ENCODE measurements at regions not wholly inside any gene's neighbourhood (a gene's known extent, or its start where the extent isn't known, plus 50 kb on each side); places are given as distances from the start of the nearest gene placed in this dataset.

DNA sequence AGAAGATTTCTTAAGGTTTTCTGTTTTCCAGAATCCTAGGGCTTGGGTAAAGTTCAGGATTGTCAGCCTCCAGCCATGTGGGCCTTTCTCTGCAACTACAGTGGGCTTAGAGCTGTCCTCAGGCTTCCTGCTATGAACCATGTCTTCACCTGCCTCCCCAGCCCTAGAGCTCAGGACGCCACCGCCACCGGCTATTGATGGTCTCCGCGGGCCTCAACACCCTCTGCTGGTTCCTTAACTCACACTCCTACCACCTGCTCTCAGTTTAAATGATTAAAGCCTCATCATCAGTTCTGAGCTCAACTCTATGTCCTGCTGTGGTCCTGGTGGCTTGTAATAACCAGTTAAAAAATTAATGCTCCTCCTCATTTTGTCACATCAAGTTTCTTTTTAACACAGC lies 221.0 kb downstream of the EFNB2 start:
- TF ChIP-seq CTCF (IDR thresholded peaks at IDR 0.05): no peak
- no peak for TF ChIP-seq POLR2A (IDR thresholded peaks at IDR 0.05)

All from lower leg skin (tissue), 3 donors.